VCaP (cell line): ENCODE measurements at regions not wholly inside any gene's neighbourhood (a gene's known extent, or its start where the extent isn't known, plus 50 kb on each side); places are given as distances from the start of the nearest gene placed in this dataset.
A peak's percentile ranks its signal among the peaks of the same experiment; 100 is the strongest.
"Not testable (repeated sequence)": the region's sequence is repeated elsewhere in the genome, so short reads cannot be mapped to it uniquely, and the experiment has no call there.

Experiments
- H3K27ac ChIP-seq: fragments of 450-650 bp; 2 replicates; pipeline ENCODE4 v1.5.1; 2017
- TF ChIP-seq, protein P1 (sequence below): fragments of 450-650 bp; conservative IDR thresholded peaks from 2 replicates; pipeline ENCODE4 v1.5.1; 2017; ENCODE audit warnings: mild to moderate bottlenecking, moderate library complexity

DNA sequence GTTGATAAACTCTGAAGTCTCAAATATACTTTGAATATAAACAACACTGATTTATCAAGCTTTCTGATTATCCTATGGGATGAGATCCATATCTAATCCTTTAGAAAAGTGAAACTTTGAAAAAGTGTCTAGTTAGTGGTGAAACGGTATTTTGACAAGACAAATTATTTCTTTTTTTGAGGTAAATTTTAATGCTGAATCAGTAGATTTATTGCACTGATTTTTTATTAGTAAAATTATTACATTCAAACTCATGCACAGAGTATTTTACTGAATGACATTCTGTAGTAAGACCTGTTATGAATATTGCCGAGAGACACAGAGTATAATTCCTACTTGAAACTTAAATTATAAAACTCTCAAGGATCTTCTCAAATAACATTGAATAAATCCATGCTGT lies 679.1 kb upstream of the SPRY2 start:
- TF ChIP-seq, protein P1, sequence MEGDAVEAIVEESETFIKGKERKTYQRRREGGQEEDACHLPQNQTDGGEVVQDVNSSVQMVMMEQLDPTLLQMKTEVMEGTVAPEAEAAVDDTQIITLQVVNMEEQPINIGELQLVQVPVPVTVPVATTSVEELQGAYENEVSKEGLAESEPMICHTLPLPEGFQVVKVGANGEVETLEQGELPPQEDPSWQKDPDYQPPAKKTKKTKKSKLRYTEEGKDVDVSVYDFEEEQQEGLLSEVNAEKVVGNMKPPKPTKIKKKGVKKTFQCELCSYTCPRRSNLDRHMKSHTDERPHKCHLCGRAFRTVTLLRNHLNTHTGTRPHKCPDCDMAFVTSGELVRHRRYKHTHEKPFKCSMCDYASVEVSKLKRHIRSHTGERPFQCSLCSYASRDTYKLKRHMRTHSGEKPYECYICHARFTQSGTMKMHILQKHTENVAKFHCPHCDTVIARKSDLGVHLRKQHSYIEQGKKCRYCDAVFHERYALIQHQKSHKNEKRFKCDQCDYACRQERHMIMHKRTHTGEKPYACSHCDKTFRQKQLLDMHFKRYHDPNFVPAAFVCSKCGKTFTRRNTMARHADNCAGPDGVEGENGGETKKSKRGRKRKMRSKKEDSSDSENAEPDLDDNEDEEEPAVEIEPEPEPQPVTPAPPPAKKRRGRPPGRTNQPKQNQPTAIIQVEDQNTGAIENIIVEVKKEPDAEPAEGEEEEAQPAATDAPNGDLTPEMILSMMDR, result no peak
- H3K27ac ChIP-seq, result no peak overlapping the region

DNA sequence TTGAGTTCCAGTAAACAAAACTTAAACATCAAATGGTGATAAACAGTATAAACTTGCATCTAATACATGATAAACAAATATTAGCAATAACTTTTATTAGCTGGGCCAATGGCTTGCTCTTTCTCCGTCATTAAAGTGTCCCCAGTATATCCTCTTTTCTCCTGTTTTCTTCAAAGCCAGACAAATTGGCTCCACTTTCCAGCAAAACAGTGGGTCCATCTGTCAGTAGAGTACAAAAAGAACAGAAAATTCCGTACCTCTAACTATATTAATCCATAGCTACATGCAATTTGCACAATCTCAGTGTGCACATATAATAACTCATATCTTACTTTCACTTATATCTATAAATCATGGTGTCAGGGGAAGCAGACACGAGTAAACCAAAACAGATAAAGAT lies 678.0 kb upstream of the SPRY2 start:
- TF ChIP-seq, protein P1, result no peak

DNA sequence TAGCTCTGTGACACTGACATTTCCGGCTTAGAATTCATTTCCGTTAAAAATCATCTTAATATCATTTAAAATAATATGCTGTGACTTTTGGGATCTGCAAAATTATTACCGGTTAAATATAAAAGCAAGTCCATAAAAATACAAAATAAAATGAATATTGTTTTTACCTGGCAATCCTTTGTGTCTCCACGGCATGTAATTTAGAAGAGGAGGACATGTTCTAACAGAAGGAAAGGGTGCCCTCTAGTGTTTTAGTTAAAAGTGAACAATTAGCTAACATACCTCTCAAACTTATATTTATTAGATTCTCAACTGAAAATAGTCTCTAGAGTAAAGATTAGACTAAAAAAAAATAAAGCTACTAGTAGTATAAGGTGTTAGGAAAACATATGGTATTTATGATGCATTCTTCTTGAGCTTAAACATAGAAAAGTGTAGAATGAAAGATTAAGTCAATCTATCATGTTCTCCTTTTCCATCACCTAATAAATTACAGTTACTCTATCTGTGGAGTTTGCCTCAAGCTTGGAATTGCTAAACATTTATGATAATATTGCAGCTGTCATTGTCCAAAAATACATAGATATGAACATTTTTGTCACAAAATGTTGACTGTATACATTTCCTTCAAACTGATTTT lies 676.7 kb upstream of the SPRY2 start:
- H3K27ac ChIP-seq, result no peak overlapping the region
- TF ChIP-seq, protein P1, result peak; percentile 77

More for the DNA sequence above, 678.0 kb upstream of the SPRY2 start:
- no peak overlapping the region for H3K27ac ChIP-seq

DNA sequence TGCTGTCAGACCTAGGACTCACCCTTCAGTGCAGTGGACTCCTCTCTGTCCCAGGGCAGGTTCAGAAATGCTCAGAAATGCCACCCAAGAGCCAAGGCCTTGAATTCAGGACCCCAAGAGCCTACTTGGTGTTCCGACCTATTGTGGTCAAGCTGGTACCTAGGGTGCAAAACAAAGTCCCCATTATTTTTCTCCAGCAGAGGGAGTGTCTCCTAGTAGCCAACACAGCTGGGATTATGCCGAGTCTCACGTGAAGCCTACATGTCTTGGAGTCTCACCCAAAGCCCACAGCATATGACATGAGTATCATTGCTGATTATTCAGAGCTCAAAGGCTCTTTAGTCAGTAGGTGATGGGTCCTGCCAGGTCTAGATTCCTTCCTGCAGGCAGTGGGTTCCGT lies 671.1 kb upstream of the SPRY2 start:
- TF ChIP-seq, protein P1, result no peak
- H3K27ac ChIP-seq, result no peak overlapping the region

DNA sequence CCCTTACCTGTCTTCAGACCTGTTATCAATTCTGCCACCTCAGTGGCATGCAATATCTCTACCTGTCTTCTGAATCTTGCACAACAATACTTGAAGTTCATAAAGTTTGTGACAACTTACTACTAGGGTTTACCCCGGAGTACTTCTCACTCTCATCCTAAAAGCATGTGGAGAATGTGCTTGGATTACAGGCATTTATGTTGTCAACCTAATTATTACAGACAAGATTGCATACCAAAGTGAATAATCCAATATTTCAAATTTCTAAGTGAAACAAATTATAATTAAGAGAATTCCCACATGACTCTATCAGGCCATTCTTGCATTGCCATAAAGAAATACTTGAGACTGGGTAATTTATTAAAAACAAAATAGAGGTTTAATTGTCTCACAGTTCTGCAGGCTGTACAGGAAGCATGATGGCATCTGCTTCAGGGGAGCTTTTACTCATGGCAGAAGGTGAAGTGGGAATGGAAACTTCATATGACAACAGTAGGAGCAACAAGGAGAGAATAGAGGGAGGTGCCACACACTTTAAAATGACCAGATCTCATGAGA lies 661.0 kb upstream of the SPRY2 start:
- H3K27ac ChIP-seq, result no peak overlapping the region
- TF ChIP-seq, protein P1, result no peak

DNA sequence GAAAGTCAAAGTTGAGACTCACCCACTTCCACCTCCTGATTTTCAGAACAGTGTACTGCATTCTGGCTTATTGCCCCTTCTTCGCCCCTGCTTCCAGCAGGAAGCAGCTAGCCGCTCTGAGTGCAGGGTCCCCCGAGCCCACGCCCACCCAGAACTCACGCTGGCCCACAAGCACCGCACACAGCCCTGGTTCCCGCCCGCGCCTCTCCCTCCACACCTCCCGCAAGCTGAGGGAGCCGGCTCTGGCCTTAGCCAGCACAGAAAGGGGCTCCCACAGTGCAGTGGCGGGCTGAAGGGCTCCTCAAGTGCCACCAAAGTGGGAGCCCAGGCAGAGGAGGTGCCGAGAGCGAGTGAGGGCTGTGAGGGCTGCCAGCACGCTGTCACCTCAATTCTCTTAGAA lies 657.7 kb upstream of the SPRY2 start:
- H3K27ac ChIP-seq, result not testable (repeated sequence)

DNA sequence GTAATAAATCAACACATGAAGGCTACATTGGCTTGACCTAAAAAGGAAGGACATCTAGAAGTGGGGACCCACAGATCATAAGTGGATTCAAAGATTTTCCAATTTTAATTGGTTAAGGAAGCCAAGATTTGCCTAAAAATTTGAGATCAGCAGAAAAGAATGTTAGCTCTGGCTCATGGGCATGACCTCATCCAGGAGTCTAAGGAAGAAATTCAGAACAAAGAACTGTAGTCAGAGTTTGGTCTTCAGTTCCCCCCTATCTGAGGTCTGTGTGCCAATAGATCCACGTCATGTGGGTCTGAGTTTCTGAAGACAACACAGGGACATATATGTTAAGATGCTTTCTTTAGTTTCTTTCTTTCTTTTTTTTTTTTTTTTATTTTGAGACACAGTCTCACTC lies 648.8 kb upstream of the SPRY2 start:
- H3K27ac ChIP-seq, result no peak overlapping the region
- TF ChIP-seq, protein P1, result no peak

DNA sequence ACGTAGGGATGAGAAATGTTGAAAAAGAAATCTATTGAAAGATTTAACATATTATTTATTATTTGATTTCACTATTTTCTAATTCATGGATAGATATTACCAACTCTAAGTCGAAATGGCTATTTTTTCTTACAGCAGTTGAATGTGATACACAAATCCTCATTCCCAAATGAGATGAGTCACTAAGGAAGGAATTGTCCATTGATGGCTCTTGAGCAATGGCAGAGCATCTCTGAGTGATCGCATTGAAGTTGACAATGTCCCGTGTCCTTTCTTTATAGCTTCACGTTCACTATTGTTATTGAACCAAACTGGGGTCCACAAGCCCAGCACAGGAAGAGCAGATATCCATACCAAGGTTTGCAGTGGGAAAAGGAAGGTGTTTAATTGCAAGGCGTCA lies 648.3 kb upstream of the SPRY2 start:
- TF ChIP-seq, protein P1, result no peak
- no peak overlapping the region for H3K27ac ChIP-seq
